ENCODE measurements at regions not wholly inside any gene's neighbourhood (a gene's known extent, or its start where the extent isn't known, plus 50 kb on each side); places are given as distances from the start of the nearest gene placed in this dataset.
"Not testable (repeated sequence)": the region's sequence is repeated elsewhere in the genome, so short reads cannot be mapped to it uniquely, and the experiment has no call there.

GRCh38 chr1:10942542-10942912 lies 69.9 kb upstream of the TARDBP start:
- no peak for DNase-seq

- DNase-seq = no peak
Observed at GRCh38 chr1:10943041-10943440, 69.4 kb upstream of the TARDBP start.

- DNase-seq = peak; percentile 37
Observed at GRCh38 chr1:10943991-10944730, 68.3 kb upstream of the TARDBP start.

GRCh38 chr1:10945991-10946509 lies 66.4 kb upstream of the TARDBP start:
- peak; percentile 55 for DNase-seq

- DNase-seq = no peak
Observed at GRCh38 chr1:10947181-10947580, 65.3 kb upstream of the TARDBP start.

- no peak for DNase-seq
Observed at GRCh38 chr1:10947691-10948462, 64.6 kb upstream of the TARDBP start.

- DNase-seq = no peak
Observed at GRCh38 chr1:10948463-10948775, 64.0 kb upstream of the TARDBP start.

- no peak for DNase-seq
Observed at GRCh38 chr1:10950316-10951172, 61.9 kb upstream of the TARDBP start.

- not testable (repeated sequence) for DNase-seq
Observed at GRCh38 chr1:10951298-10951697, 61.2 kb upstream of the TARDBP start.

- DNase-seq = no peak
Observed at GRCh38 chr1:10951961-10952360, 60.5 kb upstream of the TARDBP start.

- no peak for DNase-seq
Observed at GRCh38 chr1:10953505-10954193, 58.8 kb upstream of the TARDBP start.

GRCh38 chr1:10957133-10957532 lies 55.3 kb upstream of the TARDBP start:
- DNase-seq = peak; percentile 27

GRCh38 chr1:10958614-10959013 lies 53.8 kb upstream of the TARDBP start:
- peak; percentile 77 for DNase-seq

- DNase-seq = peak; percentile 69
Observed at GRCh38 chr1:10960411-10961299, 51.8 kb upstream of the TARDBP start.

GRCh38 chr1:10961300-10961833 lies 51.1 kb upstream of the TARDBP start:
- DNase-seq = no peak

GRCh38 chr1:10962483-10962882 lies 50.0 kb upstream of the TARDBP start:
- no peak for DNase-seq

Data from NCI-H2227 treated with DMSO at 0.1 percent for 48 hours (cell line).